SU-DHL-6 (cell line): ENCODE measurements at regions not wholly inside any gene's neighbourhood (a gene's known extent, or its start where the extent isn't known, plus 50 kb on each side); places are given as distances from the start of the nearest gene placed in this dataset.

Experiments used
- H2AFZ ChIP-seq: fragments of 200-600 bp; sonication (generic); 2 replicates; pipeline ENCODE4 v1.6.1; 2014; ENCODE audit warnings: low read depth, mild to moderate bottlenecking, moderate library complexity, mixed read lengths, antibody characterized with exemption, low read length; ENCODE audit not compliant: severe bottlenecking
- H3F3A ChIP-seq: fragments of 200-600 bp; shearing (Covaris generic); 2 replicates; pipeline ENCODE4 v1.6.0; 2016; ENCODE audit warnings: antibody characterized with exemption, mild to moderate bottlenecking; ENCODE audit not compliant: insufficient read depth
- H3K27ac ChIP-seq: fragments of 200-600 bp; sonication (generic); 2 replicates; pipeline ENCODE4 v1.5.1; 2016; ENCODE audit warnings: low read depth, mild to moderate bottlenecking, low read length, moderate library complexity, mixed read lengths
- H3K27me3 ChIP-seq: fragments of 200-600 bp; sonication (generic), shearing (Covaris generic); 2 replicates; pipeline ENCODE4 v1.6.0; 2014; ENCODE audit warnings: mild to moderate bottlenecking, low read length
- H3K36me3 ChIP-seq: fragments of 200-600 bp; sonication (generic); 2 replicates; pipeline ENCODE4 v1.6.1; 2014; ENCODE audit warnings: mild to moderate bottlenecking, low read length, mixed read lengths
- H3K4me2 ChIP-seq: fragments of 300-600, 200-600 bp; shearing (Covaris generic), sonication (generic); 2 replicates; pipeline ENCODE4 v1.6.0; 2014; ENCODE audit warnings: low read length, low read depth, mild to moderate bottlenecking; ENCODE audit not compliant: poor library complexity, severe bottlenecking
- H3K4me3 ChIP-seq: fragments of 200-600 bp; sonication (generic); 2 replicates; pipeline ENCODE4 v1.5.1; 2014; ENCODE audit warnings: antibody characterized with exemption, low read length, mild to moderate bottlenecking, mixed read lengths; ENCODE audit not compliant: insufficient read depth, poor library complexity, severe bottlenecking
- H3K79me2 ChIP-seq: fragments of 200-600 bp; sonication (generic); 2 replicates; pipeline ENCODE4 v1.6.1; 2014; ENCODE audit warnings: mild to moderate bottlenecking, low read length, moderate library complexity; ENCODE audit not compliant: insufficient read depth
- H3K9ac ChIP-seq: fragments of 200-600 bp; sonication (generic); 2 replicates; pipeline ENCODE4 v1.7.0; 2014; ENCODE audit warnings: mild to moderate bottlenecking, low read length
- H3K9me2 ChIP-seq: fragments of 200-600 bp; sonication (generic); replicated peaks from 2 replicates; pipeline ENCODE4 v1.6.1; 2014; ENCODE audit warnings: low read length; ENCODE audit not compliant: insufficient read depth
- H3K9me3 ChIP-seq: fragments of 200-600 bp; sonication (generic); 2 replicates; pipeline ENCODE4 v1.6.1; 2014; ENCODE audit warnings: low read length, mixed read lengths; ENCODE audit not compliant: insufficient read depth
- H4K20me1 ChIP-seq: fragments of 200-600 bp; sonication (generic); 2 replicates; pipeline ENCODE4 v1.6.1; 2014; ENCODE audit warnings: low read depth, mild to moderate bottlenecking, antibody characterized with exemption, low read length, moderate library complexity, mixed read lengths
- CTCF ChIP-seq: fragments of 200-600 bp; sonication (generic); IDR thresholded peaks from one replicate; pipeline ENCODE4 v1.5.1; 2017; ENCODE audit warnings: antibody characterized with exemption, mild to moderate bottlenecking, low read length, moderate library complexity; ENCODE audit not compliant: insufficient read depth, poor library complexity, severe bottlenecking
- EZH2phosphoT487 ChIP-seq: fragments of 200-600 bp; sonication (generic), shearing (Covaris generic); conservative IDR thresholded peaks from 2 replicates; pipeline ENCODE4 v1.6.1; 2018; ENCODE audit warnings: mild to moderate bottlenecking, antibody characterized with exemption, low read length, moderate library complexity, mixed read lengths

GRCh38 chr14:80108430-80108829 lies 102.9 kb downstream of the DIO2 start:
- Histone ChIP-seq H3K9me2 (no peaks in the 10 kb centered on the region), H3F3A (no peaks in the 10 kb centered on the region), H3K27me3 (no peaks in the 10 kb centered on the region), H3K27ac (no peak overlapping the region), H3K9ac (no peak overlapping the region), H2AFZ (no peak overlapping the region), H4K20me1 (no peaks in the 10 kb centered on the region), H3K36me3 (no peaks in the 10 kb centered on the region), H3K9me3 (no peaks in the 10 kb centered on the region), H3K79me2 (no peaks in the 10 kb centered on the region), H3K4me3 (no peak overlapping the region), H3K4me2 (no peak overlapping the region)
- TF ChIP-seq CTCF, result no peak

- Histone ChIP-seq H3K9me3 (no peaks in the 10 kb centered on the region), H3K9me2 (no peaks in the 10 kb centered on the region), H3K79me2 (no peaks in the 10 kb centered on the region), H4K20me1 (no peaks in the 10 kb centered on the region), H3F3A (no peaks in the 10 kb centered on the region), H3K9ac (no peak overlapping the region), H3K4me3 (no peak overlapping the region), H3K27me3 (no peaks in the 10 kb centered on the region), H3K36me3 (no peaks in the 10 kb centered on the region), H2AFZ (no peak overlapping the region), H3K27ac (no peak overlapping the region), H3K4me2 (no peak overlapping the region)
- no peak for TF ChIP-seq EZH2phosphoT487
- no peak for TF ChIP-seq CTCF
These were observed 105.8 kb downstream of the DIO2 start for GRCh38 chr14:80105488-80105994.

GRCh38 chr14:80101835-80102234 lies 109.5 kb downstream of the DIO2 start:
- no peaks in the 10 kb centered on the region for H3K79me2 ChIP-seq
- H3K9ac ChIP-seq, result no peak overlapping the region
- H4K20me1 ChIP-seq, result no peaks in the 10 kb centered on the region
- no peak overlapping the region for H3K4me3 ChIP-seq
- no peaks in the 10 kb centered on the region for H3K9me3 ChIP-seq
- no peaks in the 10 kb centered on the region for H3K9me2 ChIP-seq
- H2AFZ ChIP-seq, result no peak overlapping the region
- H3K4me2 ChIP-seq, result no peak overlapping the region
- H3K27ac ChIP-seq, result no peak overlapping the region
- H3F3A ChIP-seq, result no peaks in the 10 kb centered on the region
- no peaks in the 10 kb centered on the region for H3K36me3 ChIP-seq
- no peak for TF ChIP-seq CTCF
- H3K27me3 ChIP-seq, result no peaks in the 10 kb centered on the region

- H2AFZ ChIP-seq, result no peak overlapping the region
- H3K4me3 ChIP-seq, result no peak overlapping the region
- H3K27ac ChIP-seq, result no peak overlapping the region
- no peaks in the 10 kb centered on the region for H3F3A ChIP-seq
- H3K9me2 ChIP-seq, result no peaks in the 10 kb centered on the region
- no peaks in the 10 kb centered on the region for H4K20me1 ChIP-seq
- no peaks in the 10 kb centered on the region for H3K27me3 ChIP-seq
- no peak for TF ChIP-seq CTCF
- TF ChIP-seq EZH2phosphoT487, result no peak
- H3K79me2 ChIP-seq, result no peaks in the 10 kb centered on the region
- H3K9me3 ChIP-seq, result no peaks in the 10 kb centered on the region
- H3K36me3 ChIP-seq, result no peaks in the 10 kb centered on the region
- H3K4me2 ChIP-seq, result no peak overlapping the region
- H3K9ac ChIP-seq, result no peak overlapping the region
These were observed 110.6 kb downstream of the DIO2 start for GRCh38 chr14:80100681-80101080.
